ENCODE measurements at regions not wholly inside any gene's neighbourhood (a gene's known extent, or its start where the extent isn't known, plus 50 kb on each side); places are given as distances from the start of the nearest gene placed in this dataset.
"Not testable (repeated sequence)": the region's sequence is repeated elsewhere in the genome, so short reads cannot be mapped to it uniquely, and the experiment has no call there.

- no peak for DNase-seq (ENCODE audit: low read depth in 2 of 2)
These were observed 86.0 kb upstream of the PODXL start for GRCh38 chr7:131642429-131642828.

GRCh38 chr7:131640686-131641085 is 84.3 kb upstream of the PODXL start:
- DNase-seq (ENCODE audit: low read depth in 2 of 2) = no peak

DNA sequence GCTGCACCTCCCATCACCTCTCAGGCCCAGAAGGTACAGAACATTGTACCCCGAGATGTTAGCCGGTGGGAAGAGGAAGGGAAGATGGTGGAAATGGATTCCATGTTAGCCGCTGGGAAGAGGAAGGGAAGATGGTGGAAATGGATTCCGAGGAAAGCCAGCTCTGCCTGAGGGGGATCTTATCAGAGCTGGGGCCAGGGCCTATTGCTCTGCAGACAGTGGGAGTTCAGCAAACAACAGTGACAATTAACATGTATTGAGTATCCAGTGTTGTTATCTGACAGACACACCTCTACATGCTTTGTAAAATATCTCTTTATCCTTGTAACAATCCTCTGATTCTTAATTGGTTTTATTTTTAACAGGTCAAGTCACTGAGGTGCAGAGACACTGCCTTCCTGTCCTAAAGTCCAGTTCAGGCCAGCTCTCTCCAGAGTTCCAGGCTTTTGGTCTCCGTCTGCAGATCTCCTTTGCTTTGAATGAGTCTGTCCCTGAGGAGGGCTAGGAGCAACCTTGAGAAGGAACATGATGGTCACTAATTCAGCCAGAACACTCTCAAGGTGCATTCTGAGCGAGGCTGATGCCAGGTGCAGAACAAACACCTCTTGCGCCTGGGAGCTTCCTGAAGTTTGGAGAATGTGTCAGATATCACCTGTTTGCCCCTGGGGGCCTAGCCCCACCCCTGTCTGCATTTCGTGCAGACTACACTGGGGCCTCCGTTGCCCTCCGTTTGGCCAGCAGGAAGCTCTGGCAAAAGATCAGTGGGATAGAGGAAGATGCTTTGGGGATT is 82.4 kb upstream of the PODXL start:
- no peak for DNase-seq (ENCODE audit: low read depth in 2 of 2)

DNA sequence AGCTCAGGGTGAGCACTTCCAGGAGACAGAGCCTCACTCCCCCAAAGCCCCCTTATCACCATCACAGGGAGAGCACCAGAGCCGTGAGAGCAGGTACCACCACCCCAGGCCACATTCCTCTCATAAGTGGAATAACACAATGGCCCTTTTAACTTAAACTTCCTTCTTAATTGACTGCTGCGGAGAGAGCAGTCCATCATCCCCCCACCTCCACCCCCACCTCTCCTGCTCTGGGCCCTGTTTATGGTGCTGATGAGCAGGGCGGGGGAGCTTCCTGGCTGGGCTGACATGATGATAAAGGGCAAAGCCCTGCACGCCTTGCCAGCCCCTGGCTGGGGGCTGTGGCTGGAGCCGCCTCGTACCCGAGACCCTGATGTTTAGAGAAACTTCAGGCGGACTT is 81.4 kb upstream of the PODXL start:
- DNase-seq (ENCODE audit: low read depth in 2 of 2) = no peak

- no peak for DNase-seq (ENCODE audit: low read depth in 2 of 2)
These were observed 79.7 kb upstream of the PODXL start for GRCh38 chr7:131636092-131636491.

DNA sequence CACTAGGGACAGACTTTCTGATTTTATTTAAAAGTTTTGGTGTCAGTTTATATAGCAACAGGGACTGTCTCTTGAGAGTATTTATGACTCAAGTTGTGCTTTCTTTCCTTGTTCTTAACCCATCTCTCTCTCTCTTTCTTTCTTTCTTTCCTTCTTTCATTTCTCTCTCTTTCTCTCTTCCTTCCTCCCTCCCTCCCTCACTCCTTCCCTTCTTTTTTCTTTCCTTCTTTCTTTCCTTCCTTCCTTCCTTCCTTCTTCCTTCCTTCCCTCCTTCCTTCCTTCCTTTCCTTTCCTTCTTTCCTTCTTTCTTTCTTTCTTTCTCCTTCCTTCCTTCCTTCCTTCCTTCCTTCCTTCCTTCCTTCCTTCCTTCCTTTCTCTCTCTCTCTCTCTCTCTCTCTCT is 77.8 kb upstream of the PODXL start:
- not testable (repeated sequence) for DNase-seq (ENCODE audit: low read depth in 2 of 2)

DNA sequence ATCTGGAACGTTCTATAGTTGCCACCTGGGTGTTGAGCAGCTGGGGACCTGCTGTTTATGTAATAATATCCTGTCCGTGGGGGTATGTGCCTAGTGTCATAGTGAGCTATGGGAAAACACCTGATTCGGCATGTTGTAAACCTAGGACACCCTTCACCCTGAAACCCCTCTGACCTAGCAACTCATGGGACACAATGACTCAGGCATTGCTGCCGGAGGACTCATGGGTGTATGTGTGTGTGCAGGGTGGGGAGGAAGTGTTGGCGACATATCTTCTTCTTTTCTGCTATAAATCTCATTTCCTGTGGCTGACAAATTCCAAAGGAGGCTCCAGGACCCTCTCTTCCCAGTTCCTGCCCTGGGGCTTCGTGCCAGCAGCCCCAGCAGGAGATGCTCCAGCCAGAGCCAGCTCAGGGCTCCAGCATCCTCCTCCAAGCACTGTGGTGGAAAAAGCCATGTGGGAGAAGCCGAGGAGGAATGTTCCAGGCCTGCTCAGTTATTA is 77.0 kb upstream of the PODXL start:
- DNase-seq (ENCODE audit: low read depth in 2 of 2) = no peak

DNA sequence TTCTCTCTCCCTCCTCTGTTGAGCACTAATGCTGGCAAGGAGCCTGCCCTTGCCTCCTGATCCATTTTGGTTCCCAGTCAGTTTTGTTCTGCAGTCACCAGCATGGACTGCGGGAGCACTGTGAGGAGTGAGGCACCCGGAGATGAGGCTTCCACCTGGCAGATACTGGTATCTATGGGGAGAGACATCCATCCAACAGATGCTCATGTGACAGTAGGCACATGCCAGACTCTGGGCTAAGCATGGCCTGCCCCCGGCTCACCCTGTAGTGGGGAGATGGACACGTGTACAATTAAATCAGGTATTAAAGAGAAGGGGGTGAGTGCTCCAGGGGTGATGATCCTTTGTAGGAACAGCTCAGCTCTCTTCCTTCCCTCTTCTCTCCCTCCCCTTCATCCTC is 74.0 kb upstream of the PODXL start:
- no peak for DNase-seq (ENCODE audit: low read depth in 2 of 2)

GRCh38 chr7:131629217-131629882 is 72.9 kb upstream of the PODXL start:
- no peak for DNase-seq (ENCODE audit: low read depth in 2 of 2)

GRCh38 chr7:131628634-131629033 is 72.2 kb upstream of the PODXL start:
- DNase-seq (ENCODE audit: low read depth in 2 of 2) = no peak

DNA sequence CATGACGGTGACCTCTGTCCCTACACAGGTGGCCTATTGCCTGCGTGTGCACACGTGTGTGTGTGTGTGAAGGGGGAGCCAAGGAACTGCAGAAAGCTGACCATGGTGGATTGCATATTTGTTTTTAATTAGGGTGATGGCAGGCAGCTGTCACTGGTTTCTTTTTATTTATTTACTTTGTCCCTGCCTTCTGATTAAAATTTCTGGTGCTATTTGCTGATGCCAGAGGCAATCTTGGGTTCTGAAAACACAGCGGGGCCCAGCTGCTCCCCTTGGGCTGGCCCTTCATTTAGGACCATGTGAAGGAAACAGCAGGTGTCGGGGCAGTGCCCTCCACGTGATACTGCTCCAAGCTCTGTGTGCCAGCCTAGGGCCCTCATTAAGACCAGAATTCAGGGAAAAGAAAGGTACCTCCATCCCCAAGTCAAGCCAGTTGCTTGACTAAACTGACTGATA is 71.3 kb upstream of the PODXL start:
- DNase-seq (ENCODE audit: low read depth in 2 of 2) = no peak

GRCh38 chr7:131626643-131627042 is 70.2 kb upstream of the PODXL start:
- no peak for DNase-seq (ENCODE audit: low read depth in 2 of 2)

DNA sequence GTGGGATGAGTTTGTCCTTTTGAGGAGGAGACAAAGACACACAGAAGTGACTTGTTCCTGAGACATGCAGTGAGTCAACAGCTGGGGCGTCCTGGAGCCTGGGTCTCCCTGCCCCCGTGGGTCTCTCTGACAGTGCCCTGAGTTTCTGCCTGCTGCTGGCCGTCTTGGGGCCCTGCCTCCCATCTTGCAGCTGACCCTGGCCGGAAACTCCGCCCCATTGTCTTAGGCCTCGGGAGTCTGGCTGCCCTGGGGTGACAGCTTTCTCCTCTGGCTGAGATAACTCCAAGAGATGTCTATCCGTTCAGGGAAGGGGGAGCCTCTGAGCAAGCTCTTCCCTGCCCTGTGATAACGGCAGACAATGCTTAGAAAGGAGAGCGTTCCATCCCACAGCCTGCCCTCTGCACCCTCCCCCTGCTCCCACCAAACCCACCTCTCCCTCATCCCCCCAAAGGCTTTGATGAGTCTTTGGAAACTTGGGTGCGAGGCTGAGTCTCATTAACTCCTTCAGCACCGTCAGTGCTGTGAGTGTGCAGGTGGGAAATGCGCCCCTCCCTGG is 69.5 kb upstream of the PODXL start:
- no peak for DNase-seq (ENCODE audit: low read depth in 2 of 2)

- not testable (repeated sequence) for DNase-seq (ENCODE audit: low read depth in 2 of 2)
These were observed 68.9 kb upstream of the PODXL start for GRCh38 chr7:131625345-131625744.

GRCh38 chr7:131624536-131624935 is 68.1 kb upstream of the PODXL start:
- DNase-seq (ENCODE audit: low read depth in 2 of 2) = no peak

DNA sequence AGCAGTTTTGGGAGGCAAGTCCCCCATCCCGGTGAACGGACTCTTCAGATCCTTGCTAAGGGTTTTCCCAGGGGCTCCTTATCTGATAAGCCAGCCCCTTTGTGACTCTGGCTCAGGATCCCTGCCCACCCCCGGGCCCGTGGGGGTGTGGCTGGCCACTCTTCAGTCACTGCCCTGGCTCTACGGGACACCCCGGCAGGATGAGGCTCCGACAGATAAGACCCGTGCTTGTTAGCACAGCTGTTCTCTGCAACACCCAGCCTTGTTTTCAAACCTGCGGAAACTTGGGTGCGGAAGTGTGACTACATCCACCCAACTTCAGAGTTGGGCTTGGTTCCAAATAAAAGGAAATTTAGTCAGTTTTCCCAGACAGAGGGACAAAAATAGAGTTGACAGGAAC is 66.7 kb upstream of the PODXL start:
- DNase-seq (ENCODE audit: low read depth in 2 of 2) = no peak

GRCh38 chr7:131621652-131622051 is 65.2 kb upstream of the PODXL start:
- DNase-seq (ENCODE audit: low read depth in 2 of 2) = no peak

DNA sequence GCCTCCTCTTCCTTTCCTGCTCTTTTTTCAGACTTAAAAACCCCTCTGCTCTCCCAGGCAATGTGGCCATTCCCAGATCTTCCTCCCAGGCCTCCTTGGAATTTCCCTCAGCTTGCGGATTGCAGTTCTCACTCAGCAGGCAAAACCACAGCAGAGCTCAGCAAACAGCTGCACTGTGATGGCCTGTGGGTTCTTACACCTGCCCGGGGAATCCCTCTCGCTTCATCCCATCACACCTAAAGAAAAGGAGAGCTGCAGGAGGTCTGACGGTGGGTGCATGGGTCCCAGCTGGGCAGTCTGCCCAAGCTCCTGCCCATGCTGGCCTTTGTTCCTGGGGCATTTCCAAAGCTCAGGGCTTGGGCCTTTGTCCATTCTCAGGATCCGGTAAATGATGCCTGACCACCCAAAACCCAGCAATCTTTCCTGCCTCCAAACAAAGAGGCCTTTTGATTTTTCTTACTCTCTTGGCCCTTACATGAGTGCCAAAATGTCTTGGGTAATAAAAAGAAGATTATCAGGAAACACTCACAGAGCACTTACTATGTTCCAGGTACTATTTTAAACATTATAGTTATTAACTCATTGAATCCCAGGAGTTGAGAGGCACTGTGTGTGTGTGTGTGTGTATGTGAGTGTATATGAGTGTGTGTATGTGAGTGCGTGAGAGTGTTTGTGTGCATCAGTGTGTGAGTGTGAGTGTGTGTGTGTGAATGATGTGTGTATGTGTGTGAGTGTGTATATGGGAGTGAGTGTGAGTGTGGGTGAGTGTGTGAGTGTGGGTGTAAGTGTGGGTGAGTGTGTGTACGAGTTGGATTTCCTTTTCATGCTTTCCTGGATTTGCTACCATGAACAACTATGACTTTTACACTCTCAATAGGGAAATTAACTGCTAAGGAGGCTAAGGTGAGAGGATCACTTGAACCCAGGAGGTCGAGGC is 64.5 kb upstream of the PODXL start:
- no peak for DNase-seq (ENCODE audit: low read depth in 2 of 2)

DNA sequence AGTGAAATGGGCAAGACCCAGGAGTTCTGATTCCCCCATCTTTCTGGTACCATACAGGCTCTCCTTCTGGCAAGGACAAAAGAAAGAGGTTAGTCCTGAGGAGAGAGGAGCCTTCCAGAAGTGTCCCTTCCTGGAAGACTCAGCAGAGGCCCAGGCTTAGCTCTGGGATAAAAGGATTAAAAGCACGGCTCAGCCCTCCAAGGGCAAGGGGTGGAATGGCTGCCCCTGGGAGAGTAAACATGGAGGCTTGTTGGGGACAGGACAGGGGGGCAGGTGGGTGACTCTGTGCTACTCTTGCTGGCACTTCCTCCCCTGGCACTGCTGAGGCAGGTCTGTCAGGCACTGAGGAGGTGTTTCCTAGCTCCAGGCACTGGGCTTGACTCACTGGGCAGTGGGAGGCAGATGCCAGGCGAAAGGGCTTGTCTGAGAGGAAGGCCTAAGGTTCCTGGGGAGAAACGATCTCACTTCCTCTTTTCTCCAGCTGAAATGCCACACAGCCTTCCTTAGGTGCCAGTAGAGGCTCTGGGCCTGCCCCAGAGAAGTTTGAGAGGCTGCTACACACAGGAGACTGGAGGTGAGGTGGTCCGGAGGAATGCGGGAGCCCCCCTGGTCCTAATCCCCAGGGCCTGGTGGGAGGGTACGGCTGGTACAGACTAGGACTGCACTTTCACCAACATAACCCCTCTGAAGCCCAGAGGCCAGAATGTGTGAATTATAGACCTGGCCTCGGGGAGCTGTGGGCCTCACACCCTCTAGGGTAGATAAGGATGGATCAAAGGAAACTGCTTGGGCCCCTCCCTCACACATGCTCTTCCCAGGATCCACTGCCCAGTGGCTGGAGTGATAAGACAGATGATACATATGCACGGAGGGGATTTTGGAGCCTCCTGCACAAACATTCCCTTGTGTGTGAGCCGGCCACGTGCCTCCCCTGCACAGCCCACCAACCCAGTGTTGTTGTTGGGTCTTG is 63.2 kb upstream of the PODXL start:
- no peak for DNase-seq (ENCODE audit: low read depth in 2 of 2)

DNA sequence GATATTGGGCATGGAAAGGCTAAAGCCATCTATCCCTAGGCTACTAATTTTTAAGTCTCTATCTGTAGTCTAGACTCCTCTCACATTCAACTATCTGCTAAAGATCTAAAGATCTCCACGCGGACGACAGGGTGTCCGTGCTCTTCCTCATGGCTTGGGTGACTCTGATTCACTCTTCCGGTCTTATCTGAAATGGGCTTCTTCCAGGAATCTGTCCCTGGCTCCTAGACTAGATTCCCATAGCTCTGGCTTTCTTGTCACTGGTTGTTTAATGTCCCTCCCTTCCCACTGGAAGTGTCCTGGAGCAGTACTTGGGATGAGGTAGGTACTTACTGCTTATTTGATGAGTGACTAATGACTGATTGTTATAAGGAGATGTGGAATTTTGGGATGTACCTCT is 62.0 kb upstream of the PODXL start:
- no peak for DNase-seq (ENCODE audit: low read depth in 2 of 2)
